Dedifferentiated amniotic fluid mesenchymal stem cell (primary cell): ENCODE measurements at regions not wholly inside any gene's neighbourhood (a gene's known extent, or its start where the extent isn't known, plus 50 kb on each side); places are given as distances from the start of the nearest gene placed in this dataset.

Experiments
- DNase-seq: peaks from one replicate; pipeline ENCODE4 v3.0.0-alpha.2; 2016; ENCODE audit errors: extremely low spot score

GRCh38 chr2:54360055-54360792, 95.9 kb upstream of the SPTBN1 start:
- DNase-seq, result peak; percentile 40

- no peak for DNase-seq
Measured at GRCh38 chr2:54364409-54364808, 91.7 kb upstream of the SPTBN1 start.

GRCh38 chr2:54365661-54366060, 90.5 kb upstream of the SPTBN1 start:
- no peak for DNase-seq

- no peak for DNase-seq
Measured at GRCh38 chr2:54366487-54367280, 89.4 kb upstream of the SPTBN1 start.

- DNase-seq, result no peak
Measured at GRCh38 chr2:54370405-54371104, 85.6 kb upstream of the SPTBN1 start.

GRCh38 chr2:54371460-54372065, 84.6 kb upstream of the SPTBN1 start:
- no peak for DNase-seq

- DNase-seq, result no peak
Measured at GRCh38 chr2:54372361-54372760, 83.8 kb upstream of the SPTBN1 start.

- DNase-seq, result no peak
Measured at GRCh38 chr2:54373855-54374254, 82.3 kb upstream of the SPTBN1 start.

GRCh38 chr2:54374591-54375364, 81.3 kb upstream of the SPTBN1 start:
- DNase-seq, result no peak

GRCh38 chr2:54377451-54377850, 78.7 kb upstream of the SPTBN1 start:
- DNase-seq, result no peak

- DNase-seq, result no peak
Measured at GRCh38 chr2:54377901-54378493, 78.1 kb upstream of the SPTBN1 start.

- no peak for DNase-seq
Measured at GRCh38 chr2:54380670-54381069, 75.5 kb upstream of the SPTBN1 start.

GRCh38 chr2:54381293-54381692, 74.8 kb upstream of the SPTBN1 start:
- DNase-seq, result no peak

- DNase-seq, result no peak
Measured at GRCh38 chr2:54382601-54383000, 73.5 kb upstream of the SPTBN1 start.

- no peak for DNase-seq
Measured at GRCh38 chr2:54384301-54385203, 71.6 kb upstream of the SPTBN1 start.

- DNase-seq, result no peak
Measured at GRCh38 chr2:54385271-54385670, 70.9 kb upstream of the SPTBN1 start.

GRCh38 chr2:54386585-54386984, 69.5 kb upstream of the SPTBN1 start:
- no peak for DNase-seq

GRCh38 chr2:54387059-54387991, 68.8 kb upstream of the SPTBN1 start:
- no peak for DNase-seq

GRCh38 chr2:54388076-54388475, 68.1 kb upstream of the SPTBN1 start:
- no peak for DNase-seq
